HG03378 (cell line): ENCODE measurements at regions not wholly inside any gene's neighbourhood (a gene's known extent, or its start where the extent isn't known, plus 50 kb on each side); places are given as distances from the start of the nearest gene placed in this dataset.

Experiments used
- ATAC-seq: cut with Tn5 transposase; IDR thresholded peaks from one replicate; pipeline ENCODE4 v1.9.1; 2021; ENCODE audit warnings: mild to moderate bottlenecking, moderate library complexity; ENCODE audit not compliant: unreplicated experiment

GRCh38 chr2:145729481-145729880 lies 1209.6 kb upstream of the ZEB2 start:
- ATAC-seq: no peak

- ATAC-seq: no peak
These were observed 1208.6 kb upstream of the ZEB2 start for GRCh38 chr2:145728511-145728910.

- ATAC-seq: no peak
These were observed 1206.0 kb upstream of the ZEB2 start for GRCh38 chr2:145725876-145726275.

DNA sequence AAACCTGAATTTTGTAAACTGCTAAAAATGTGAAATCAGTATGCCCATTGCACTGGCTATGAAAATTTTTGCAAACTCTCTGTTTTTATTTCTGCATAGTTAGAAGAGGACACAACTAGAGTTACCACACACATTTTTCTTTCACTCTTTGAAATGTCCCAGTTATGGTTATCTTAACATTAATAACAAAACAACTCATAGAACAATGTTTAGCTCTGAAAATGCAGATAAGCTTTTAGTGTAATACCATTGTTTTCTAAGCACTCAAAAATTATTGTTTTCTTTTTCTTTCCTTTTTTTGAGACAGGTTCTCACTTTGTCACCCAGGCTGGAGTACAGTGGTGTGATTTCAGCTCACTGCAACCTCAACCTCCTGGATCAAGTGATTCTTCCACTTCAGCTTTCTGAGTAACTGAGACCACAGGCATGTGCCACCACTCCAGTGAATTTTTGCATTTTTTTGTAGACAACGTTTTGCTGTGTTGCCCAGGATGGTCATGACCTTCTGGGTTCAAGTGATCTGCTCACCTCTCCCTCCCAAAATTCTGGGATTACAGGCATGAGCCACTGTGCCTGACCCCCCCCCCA lies 1204.5 kb upstream of the ZEB2 start:
- ATAC-seq: no peak

DNA sequence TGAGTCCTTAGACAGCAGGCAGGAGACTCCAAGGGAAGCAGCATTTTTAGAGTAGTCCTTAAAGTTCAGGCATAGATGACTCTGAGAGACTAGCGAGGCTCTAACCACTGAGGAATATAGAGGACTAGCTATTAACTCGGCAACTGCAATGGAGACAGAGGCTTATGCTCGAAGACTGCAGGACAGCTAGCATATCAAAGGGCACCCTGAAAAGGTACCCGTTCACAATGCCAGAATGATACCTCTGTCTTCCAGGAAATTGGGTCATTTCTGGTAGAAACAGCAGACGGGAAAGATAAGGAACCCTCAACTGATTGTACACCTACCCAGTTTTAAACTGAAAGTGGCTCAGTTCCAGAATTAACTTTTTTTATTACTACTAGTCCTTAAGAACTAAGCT lies 1204.0 kb upstream of the ZEB2 start:
- no peak for ATAC-seq

- ATAC-seq: no peak
These were observed 1201.8 kb upstream of the ZEB2 start for GRCh38 chr2:145721681-145722080.

DNA sequence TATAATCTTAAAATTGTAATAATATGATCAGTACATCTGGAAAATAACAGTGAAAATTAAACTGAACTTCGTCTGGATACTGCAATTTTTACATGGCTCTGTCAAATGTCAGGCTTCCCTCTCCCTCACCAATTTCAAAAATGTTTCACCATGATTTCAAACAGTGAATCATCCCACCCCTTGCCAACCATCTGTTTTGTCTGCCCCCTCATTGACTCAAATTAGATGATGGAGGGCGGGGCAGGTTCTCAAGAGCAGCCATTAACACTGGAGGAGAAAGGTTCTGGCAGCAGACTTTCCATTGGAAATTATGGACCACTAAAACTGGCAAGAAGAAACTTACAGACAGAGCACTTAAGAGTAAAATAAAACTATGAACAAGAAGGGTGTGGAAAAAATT lies 1195.7 kb upstream of the ZEB2 start:
- no peak for ATAC-seq

DNA sequence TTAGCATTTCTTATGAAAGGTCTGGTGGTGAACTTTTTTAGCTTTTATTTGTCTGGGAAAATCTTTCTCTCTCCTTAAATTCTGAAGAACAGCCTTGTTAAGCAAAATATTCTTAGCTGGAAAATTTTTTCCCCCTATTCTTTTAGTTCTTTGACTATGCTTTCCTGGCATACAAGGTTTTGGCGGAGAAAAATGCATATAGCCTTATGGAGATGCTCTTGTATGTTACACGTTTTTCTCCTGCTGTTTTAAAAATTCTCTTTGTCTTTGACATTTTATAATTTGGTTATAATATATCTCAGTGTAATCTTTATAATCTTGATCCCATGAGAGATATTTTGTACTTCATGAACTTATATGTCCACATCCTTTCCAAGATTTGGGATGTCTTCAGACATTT lies 1190.4 kb upstream of the ZEB2 start:
- ATAC-seq: no peak

GRCh38 chr2:145702305-145702704 lies 1182.4 kb upstream of the ZEB2 start:
- no peak for ATAC-seq

DNA sequence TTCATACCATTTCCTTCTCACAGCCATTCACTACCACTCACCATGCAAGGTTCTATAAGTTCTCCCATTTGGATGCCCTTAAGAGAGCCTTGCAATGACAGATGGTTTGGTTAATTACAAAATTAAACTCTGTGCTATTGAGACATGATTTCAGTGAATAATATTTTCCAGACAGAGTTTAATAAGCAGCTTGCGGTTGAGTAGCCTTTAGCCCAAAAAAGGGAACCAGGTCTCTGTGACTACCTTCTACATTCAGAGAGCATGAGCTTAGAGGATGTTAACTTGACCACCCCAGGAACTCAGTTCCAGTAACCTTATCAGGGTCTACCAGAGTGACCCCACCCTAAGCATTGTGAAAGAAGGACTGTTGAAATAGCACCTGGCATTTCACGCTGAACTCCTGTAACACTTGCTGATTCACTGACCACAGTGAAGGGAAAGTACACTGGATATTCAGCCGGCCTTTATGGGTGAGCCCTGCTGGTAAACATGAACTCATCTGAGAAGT lies 1173.1 kb upstream of the ZEB2 start:
- ATAC-seq: peak; percentile 93

GRCh38 chr2:145691659-145692058 lies 1171.7 kb upstream of the ZEB2 start:
- no peak for ATAC-seq

GRCh38 chr2:145690183-145690778 lies 1170.4 kb upstream of the ZEB2 start:
- ATAC-seq: no peak

DNA sequence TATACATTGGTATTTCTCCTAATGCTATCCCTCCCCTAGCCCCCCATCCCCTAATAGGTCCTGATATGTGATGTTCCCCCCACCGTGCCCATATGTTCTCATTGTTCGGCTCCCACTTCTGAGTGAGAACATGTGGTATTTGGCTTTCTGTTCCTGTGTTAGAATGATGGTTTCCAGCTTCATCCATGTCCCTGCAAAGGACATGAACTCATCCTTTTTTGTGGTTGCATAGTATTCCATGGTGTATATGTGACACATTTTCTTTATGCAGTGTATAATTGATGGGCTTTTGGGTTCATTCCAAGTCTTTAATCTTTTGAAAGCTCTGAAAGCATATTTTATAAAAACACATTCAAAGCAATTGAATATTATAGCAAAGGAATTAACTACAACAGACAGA lies 1169.4 kb upstream of the ZEB2 start:
- no peak for ATAC-seq

- no peak for ATAC-seq
These were observed 1168.2 kb upstream of the ZEB2 start for GRCh38 chr2:145688156-145688555.

DNA sequence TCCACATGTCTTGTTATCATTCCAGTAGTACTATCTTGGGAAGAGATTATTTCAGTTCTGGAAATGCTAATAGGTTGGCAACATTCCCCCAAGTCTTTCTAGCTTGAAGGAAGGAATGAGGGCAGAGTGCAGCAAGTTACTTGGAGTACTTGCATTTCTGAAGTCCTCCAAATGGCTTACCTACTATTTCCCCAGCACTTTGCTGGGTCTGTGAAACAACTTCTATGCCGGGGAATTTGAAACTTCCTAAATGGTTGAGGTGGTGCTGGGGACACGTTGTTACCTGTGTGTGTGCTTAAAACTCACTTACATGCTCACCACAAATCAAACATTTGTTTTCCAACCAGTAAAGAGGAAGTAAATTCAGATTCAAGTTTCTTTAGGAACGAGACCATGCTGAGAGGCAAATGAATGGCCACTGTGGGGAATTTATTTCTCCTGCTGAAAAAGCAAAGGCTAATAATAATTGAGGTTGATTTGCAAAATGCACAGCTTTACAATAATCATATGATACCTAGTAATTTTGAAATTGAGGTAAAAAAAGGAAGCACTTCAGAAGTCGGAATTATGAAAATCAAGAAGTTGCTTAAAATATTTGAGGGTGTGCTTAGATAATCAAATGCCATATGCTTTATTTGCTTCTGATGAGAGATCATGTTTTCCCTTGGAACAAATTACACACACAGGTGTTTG lies 1167.7 kb upstream of the ZEB2 start:
- ATAC-seq: peak; percentile 31

DNA sequence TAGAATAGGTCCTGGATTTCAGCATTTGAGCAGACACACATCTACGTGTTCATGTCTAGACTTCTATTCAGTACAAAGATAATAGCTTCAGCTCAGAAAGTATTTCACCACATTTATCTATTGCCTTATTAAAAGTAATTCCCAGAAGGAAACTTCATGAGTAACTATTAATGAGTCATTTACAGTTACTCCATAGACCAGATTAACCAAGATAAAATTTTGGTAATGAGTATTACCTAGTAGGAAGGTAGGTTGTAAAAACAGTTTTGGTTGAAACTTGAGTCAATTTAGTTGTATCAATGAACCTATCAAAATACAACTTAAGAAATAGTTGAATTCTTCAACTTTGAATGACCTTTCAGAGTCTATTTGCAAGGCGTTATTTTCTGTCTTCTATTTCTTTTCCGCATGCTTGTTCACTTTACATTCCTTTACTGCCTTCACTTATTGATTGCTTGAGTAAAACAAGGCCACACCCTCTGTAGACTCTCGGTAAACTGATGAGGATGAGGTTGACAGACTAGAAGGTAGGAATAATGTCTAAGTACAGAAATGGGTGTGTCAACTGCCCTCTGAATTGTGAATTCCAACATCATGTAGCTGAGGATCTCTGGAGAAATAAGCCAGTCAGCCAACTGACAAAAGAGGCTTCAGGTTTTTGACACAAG lies 1165.6 kb upstream of the ZEB2 start:
- no peak for ATAC-seq

DNA sequence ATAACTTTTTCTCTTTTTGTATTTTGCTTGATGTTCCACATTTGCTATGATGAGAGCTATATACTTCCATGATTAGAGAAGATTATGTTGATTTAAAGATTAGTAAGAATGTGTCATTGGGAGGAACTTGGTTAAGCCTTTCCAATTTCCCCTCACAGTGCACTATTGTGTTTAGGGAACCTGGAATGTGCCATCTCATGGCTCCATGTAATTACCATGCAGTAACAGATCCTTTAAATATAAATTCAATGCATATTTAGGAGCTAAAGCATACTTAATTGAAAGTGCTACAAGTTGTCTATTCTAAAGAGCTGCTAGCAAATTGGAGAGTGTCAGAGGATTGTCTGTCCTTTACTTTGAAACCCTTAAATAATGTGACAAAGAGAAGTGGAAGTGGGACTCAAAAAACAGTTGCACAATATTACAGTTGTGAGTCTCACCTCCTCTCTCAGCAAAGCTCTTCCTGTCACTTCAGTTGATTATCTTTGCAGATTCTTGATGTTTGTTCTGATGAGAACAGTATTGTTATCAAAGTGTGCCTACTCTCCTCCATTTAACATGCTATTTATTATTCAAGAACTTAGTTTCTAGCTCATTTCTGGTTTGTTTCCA lies 1162.7 kb upstream of the ZEB2 start:
- ATAC-seq: no peak

DNA sequence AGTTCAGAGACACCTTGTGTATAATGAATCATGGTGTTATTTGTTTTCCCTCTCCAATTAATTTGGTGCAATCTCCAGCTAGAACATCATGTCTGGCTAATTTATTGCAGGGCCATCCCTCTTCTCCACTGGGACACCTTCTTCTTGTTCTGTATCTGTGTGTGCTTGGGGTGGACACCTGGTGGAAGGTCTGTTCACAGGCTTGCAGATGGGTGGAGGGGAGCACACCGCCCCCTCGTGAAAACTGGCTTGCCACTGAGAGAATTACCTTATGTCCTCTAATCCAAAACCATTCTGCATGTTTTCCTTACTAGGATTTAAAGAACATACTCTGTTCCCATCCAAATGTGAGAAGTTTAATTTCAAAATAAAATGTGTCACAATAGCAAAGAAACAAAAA lies 1160.4 kb upstream of the ZEB2 start:
- no peak for ATAC-seq

GRCh38 chr2:145677371-145677770 lies 1157.5 kb upstream of the ZEB2 start:
- ATAC-seq: no peak

GRCh38 chr2:145674705-145675104 lies 1154.8 kb upstream of the ZEB2 start:
- no peak for ATAC-seq

DNA sequence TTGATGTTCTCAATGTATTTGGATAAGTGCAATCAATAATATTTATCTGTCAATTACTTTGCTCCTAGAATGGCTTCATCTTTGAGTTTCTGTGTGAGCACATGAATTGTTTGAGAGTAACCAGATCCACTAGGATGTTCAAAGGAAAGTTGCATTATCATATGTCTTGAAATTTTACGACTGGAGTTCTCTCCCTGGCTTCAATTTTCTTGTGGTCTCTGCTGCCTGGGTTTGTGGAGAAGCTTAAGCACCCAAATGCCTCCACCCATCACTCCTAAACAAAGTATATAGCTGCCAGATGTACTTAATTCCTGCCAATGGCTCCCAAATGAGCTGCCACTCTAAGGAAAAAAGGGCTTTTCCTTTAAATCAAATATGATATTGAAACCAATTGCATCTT lies 1149.4 kb upstream of the ZEB2 start:
- no peak for ATAC-seq
